ENCODE measurements at regions not wholly inside any gene's neighbourhood (a gene's known extent, or its start where the extent isn't known, plus 50 kb on each side); places are given as distances from the start of the nearest gene placed in this dataset.

DNA sequence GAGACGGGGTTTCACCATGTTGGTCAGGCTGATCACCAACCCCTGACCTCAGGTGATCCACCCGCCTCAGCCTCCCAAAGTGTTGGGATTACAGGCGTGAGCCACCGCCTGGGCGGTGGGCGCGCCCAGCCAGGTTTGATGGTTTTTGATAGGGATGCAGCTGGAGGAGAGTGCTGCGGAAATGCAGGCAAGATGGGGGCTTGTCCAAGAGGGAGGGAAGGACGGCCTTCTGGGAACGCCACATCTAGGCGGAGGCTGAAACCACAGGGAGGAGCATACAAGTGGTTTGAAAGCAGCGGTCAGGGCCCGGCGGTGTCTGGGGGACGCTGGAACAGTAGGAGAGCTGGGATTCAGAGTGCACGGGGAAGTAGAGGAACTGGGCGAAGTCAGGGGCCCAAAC lies 134.6 kb downstream of the VRK1 start:
- DNase-seq (ENCODE audit: low spot score), result no peak

DNA sequence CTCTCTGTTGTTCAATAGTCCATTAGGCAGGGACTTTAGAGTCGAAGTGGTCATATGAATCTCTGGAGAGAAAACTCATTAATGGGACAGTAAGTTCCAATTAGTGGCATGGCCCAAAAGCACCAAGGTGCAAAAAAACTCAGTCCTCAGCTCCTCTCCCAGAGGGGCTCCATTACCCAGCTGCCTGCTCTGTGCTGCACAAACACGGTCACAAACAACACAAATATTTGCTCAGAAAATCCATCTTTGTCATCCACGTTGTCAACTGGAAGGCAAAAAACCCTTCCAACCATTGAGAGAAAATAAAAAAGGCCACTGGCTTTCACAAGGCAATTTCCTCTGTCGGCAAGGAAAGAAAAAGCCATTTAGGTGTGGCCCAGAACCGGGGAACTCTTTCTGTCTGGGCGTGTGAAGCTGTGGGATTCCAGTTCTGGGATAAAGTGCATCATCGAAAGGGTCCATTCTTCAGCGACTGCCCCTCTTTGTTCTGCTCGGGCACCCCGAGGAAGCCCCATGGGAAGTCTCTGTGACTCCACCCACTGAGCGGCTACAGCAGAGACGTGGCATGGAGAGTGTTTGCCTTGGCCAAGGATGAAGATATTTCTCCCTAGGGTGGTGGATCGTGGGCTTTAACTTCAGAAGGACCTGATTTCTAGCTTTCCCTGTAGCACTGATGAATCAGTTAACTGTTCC lies 137.6 kb downstream of the VRK1 start:
- no peak for DNase-seq (ENCODE audit: low spot score)

DNA sequence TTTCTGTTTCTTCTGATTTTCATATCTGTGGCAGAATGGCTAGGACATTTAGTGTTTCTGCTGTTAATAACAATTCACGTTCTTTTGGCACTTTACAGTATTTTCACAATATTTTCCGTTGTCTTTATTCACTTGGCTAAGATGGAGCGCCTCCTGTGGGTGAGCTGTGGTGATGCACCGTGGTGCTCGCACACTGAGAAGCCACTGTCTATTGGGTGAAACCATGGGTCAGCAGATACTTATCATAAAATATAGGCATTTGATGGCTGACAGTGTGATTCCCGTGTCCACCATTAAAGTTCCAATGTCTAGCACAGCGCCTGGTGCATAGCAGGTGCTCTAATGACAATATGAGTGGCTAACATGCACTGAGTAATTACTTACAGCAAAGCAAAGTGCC lies 141.8 kb downstream of the VRK1 start:
- DNase-seq (ENCODE audit: low spot score), result peak; percentile 17

DNA sequence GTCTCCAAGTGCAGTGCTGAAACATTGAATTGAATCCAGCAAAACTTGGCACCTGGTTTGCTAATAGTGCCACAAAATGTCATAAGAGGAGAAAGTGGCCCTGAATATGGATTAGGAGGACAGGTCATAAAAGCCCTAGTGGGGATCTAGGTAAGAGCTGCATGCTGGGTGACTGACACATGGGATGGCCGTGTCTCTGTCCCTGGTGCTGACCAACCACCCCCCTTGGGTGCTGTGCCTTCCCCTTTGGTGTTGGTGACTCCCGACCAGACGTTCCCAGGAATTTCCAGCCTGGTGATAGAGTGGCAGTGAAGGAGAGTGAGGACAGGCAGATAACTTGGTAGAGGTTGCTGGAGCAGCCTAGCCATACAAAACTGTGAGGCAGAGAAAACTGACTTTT lies 142.8 kb downstream of the VRK1 start:
- DNase-seq (ENCODE audit: low spot score), result no peak

DNA sequence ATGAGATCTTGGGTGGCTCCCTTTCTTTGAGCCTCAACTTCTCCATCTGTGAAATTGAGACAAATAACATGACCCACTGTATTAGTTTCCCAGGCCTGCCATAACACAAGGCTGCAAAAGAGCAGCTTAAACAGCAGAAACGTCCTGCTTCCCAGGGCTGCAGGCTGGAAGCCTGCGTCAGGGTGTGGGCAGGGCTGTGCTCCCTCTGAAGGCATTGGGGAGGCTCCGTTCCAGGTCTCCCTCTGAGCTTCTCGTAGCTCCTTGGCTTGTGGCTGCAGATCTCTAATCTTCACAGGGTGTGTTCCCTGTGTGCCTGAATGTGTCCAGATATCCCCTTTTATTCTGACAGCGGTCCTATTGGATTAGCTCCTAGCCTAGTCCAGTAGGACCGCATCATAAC lies 147.1 kb downstream of the VRK1 start:
- no peak for DNase-seq (ENCODE audit: low spot score)

DNA sequence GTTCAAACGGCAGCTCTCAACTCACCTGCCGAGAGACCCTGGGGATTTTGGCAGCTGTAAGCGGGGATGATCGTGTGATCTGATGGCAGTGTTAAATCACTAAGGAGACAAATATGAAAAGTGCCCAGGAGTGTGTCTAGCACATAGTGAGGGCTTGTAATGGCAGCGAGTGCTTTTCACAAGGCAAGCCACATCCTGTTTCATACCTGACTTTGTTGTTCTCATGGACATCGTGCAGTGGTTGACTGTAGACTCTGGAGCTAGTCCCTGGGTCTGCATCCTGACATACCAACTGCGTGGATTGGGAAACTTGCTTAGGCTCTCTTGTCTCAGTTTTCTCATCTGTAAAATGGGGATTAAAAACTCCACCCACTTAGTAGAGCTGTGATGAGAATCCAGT lies 148.5 kb downstream of the VRK1 start:
- no peak for DNase-seq (ENCODE audit: low spot score)

DNA sequence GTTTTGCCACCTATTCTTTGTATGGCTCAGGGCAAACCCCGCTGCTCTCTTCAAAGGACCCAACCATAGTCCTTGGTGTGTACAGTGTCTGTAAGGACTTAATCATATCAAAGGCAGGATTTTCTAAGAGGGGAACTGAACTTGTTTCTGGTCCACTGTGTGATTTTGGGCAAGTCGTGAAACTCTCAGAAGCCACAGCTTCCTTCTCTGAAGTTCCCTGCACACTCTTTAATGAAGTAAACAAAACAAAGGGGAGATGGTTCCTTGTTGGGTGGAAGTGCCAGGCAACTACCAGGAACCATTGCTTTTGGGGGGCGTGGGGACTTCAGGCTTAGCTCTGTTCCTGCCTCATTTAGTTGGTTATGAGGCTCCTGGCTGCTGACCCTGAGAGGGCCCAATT lies 152.4 kb downstream of the VRK1 start:
- no peak for DNase-seq (ENCODE audit: low spot score)

DNA sequence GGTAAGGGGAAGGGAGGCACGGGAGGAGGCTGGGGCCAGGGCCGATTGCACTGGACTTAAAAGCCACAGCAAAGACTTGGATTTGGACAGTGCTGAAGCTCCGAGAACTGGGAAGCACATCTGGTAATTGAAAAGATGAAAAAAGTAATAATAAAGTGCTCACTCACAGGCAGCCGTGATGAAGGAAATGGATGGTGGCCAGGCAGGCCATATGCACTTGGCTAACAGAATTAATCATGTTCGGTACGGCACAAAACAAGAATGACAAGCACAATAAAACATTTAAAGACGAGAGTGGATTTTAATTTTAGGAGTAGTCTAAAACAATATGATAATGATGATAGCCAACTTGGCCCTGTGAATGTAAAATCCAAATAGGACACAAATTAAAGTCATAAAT lies 154.3 kb downstream of the VRK1 start:
- DNase-seq (ENCODE audit: low spot score), result no peak

DNA sequence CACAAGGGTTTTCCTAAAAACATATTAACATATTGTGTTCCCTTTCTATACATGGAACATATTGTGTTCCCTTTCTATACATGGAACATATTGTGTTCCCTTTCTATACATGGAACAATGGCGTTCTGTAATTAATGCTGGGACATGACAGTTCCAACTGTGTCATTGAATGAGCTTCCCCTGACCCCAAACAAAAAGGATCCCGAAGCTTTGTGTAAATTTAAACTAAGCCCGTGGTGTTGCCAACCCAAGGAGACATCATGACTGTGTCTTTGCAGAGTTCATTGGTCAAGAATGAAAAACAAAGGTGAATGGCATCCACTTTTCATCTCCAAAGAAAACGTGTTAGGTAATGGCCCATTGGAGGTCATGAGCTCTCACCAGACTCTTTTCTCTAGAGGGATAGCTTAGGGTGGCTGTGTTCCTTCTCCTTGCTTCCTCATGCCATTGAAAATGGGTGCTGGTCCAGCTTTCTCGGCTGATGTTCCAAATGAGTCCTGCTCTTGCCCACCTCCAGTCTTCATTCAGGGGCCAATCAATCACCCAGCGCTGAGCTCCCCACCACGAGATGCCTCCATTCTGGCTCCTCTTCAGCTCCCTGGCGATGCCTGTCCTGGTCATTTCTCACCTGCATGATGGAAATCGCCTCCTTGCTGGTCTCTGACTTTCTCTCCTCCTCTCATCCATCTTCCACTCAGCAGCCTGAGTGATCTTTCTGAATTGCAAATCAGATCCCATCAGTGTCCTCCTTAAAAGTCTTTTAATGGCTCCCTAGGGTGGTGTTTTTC lies 156.1 kb downstream of the VRK1 start:
- no peak for DNase-seq (ENCODE audit: low spot score)

DNA sequence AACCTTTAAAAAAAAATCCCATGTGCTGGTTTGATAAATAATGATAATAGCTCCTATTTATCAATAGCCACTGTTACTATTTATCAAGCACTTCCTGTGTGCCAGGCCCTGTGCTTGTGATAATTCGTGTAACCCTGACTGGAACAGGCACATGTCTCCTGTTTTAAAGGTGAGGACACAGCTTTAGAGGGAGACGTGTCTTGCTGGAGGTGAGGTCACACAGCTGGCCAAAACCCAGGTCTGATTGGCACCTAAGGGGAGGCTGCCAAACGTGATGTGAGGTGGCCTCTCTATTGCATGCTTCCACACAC lies 156.6 kb downstream of the VRK1 start:
- DNase-seq (ENCODE audit: low spot score), result no peak

DNA sequence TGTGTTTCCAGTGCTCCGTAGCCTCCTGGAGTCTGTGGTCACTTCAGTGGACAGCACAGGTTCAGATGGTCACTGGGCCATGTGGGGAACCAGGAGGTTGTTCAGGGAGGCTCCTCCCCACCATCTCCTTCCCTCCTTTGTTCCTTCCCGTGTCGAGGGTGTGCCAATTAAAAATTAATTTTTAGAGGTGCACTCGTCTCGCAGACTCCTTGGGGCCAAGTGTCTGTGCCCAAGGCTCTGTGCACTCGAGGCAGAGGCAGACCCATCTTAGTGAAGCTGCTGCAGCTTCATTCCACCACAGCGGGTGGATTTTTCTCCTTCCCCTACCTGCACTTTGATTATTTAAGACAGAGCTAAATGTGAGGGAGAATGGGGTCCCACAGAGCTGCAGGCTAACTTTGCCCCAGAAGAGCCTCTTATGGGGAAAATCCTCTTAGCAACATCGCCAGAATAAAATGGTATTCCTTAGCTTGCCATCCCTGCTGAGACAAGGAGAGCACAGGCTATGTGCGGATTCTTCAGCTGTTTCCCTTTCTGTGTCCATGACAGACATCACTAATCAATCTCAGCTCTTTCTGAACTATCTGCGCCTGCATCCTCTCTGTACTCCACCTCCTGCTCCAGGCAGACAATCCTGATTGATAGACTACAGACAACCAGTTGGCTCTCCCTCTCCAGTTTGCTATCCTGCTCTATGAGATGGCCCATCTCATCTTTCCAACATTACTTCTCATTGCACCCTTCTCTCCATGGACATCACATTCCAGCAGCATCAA lies 159.5 kb downstream of the VRK1 start:
- DNase-seq (ENCODE audit: low spot score), result no peak

DNA sequence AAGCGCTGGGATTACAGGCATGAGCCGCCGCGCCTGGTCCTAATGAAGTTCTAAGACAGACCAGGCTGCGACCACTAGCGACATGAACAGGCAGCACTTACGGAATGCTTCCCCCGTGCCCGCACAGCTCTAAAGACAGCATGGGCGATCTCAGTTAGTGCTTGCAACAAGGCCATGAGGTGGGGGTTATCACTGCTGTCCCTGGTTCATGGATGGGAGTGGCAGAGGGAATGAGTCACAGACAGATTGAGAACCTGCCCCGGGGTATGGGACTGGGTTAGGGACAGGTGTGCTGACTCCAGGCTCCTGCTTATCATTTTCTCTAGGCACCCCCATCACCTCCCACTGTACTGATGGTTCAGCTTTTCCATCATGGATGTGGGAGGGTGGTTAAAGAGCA lies 160.9 kb downstream of the VRK1 start:
- no peak for DNase-seq (ENCODE audit: low spot score)

DNA sequence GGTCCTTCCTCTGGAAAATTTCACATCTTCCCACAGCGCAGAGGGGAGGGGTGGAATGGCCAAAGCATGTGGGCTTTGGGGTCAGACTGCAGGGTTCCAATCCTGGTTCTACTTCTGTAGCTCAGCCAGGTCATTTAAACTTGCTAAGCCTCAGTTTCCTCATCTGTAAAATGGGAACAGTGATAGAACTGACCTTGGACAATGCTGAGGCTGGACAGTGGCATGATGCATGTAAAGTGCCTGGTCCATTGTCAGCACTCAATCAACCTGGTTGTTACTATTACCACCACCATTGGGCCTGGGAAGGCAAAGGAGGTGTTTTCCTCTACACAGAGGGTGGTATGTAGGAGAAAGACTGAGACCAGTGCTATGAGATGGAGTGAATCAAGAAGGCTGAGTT lies 162.8 kb downstream of the VRK1 start:
- no peak for DNase-seq (ENCODE audit: low spot score)

DNA sequence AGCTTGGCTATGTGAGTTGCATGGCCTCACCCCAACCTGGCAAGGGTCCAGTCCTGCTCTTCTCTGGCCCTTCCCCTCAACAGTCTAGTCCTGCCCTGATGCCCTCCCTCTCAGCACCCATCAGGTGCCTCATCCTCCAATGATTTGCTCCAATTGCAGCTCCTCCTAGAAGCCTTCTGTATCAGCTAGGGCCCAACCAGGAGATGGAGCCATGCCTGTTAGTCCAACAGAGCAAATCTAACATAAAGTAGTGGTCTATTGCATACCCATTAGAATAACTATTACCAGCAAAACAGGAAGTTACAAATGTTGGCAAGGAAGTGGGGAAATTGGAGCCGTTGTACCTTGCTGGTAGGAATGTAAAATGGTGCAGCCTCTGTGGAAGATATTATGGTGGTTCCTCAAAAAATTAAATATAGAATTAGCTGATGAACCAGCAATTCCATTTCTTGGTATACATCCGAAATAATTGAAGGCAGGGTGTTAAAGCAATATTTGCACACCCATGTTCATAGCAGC lies 163.5 kb downstream of the VRK1 start:
- DNase-seq (ENCODE audit: low spot score), result no peak

DNA sequence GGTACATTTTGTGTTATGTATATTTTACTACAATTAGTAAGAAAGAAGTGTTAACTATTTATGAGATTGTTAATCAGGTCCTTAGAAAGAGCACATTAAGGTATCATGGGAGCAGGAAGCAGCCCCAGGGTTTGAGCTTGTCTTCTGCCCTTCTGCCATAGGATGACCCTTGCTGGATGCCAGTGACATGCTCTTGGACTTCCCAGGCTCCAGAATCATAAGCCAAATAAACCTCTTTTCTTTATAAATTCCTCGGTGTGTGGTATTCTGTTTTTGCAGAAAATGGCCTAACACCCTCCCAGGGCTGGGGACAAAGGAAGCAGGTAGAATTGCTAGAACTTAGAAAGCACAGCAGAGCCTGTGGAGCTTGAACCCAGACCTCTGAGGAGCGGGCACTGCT lies 164.7 kb downstream of the VRK1 start:
- no peak for DNase-seq (ENCODE audit: low spot score)

DNA sequence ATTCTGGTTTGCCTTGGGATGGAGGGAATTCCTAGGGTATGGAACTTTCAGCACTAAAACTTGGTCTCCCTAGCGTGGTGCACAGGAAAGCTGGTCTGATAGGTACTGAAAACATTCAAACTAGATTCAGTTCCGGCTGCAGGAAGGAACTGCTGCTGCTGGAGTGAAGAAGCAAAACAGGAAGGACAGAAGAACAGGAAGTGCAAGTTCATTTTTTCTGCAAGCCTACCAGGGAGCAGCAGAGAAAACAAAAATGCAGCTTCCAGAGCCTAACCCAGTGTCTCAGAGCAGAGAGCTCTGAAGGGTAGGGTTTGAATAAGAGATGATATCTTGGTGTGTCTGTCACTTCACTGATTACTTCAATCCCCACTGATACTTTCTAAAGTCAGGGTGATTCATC lies 165.2 kb downstream of the VRK1 start:
- DNase-seq (ENCODE audit: low spot score), result peak; percentile 40

DNA sequence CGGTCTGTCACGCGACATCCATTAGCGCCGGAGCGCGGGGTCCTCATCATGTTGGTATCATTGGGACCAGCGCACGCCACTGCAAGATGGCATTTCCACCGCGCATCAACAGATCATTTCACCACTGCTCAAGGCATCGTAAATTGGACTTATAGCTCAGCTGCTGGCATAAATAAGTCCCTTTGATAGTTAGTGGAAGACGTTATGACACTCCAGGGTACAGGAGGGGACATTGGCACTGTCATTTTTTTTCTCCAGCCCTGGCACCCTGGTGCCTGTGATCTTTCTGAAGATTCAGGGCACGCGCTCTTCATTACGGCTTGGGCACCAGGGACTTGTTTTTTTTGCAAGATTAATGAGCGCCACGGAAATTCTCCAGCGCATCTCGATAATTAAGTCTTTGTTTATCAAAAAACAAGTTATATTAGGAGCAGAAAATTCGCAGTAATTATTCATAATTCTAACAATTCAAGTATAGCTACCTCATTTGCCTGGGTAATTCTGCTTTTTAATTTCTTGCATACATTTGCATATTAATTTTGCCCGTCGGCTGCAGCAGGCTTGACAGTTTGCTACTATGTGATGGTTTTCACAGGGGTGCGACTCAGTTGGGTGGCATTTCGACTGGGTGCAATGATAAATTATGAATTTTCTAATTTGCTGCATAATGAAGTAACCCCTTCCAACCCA lies 167.7 kb downstream of the VRK1 start:
- DNase-seq (ENCODE audit: low spot score), result no peak

DNA sequence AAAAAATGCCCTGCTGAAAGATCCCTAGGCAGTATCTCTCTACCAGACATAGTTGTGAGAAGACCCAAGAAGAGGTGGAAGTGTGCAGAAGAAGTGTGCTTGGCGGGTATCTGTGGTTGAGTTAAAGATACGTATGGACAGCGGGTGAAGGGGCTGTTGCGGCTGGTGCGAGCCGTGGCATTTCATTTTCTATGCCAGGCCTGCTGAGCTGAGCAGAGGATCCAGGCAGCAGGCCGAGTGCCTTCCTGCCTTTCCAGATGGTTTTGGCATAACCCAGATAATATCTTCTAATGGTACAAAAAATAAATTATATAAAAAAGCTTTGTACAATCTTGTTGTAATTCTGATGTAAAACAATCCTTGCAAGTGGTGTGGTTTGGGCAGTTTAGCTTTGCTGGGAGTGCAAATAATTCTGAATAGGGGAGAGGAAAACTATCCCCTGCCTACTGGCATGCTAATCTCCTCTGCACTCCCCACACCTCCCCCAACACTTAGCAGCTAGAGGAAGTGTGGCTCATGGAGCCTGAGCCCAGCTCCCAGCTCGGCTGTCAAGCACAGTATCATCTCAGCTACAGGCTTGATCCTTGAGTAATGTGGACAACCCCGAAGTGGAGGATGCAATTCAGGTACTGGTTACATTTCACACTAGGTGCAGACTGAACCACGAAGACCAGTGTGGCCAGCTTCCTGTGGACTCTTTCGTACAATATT lies 168.9 kb downstream of the VRK1 start:
- no peak for DNase-seq (ENCODE audit: low spot score)

DNA sequence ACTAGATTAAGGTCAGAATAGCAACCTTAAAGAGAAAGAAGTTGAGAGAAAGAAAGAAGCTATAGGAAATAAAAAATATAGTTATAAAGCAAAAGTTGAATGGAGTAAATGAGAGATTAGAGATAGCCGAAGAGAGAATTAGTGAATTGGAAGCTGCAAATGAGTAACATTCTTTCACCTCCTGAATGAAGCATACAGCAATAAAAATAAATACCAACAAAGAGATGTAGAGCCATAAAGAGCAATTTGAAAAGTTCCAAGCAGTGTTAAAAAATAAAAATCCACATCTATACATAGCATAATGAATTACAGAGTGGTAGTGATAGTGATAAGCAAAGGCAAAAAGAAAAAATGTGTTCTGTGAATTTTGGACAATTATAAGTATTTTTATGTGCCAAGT lies 177.9 kb downstream of the VRK1 start:
- no peak for DNase-seq (ENCODE audit: low spot score)

DNA sequence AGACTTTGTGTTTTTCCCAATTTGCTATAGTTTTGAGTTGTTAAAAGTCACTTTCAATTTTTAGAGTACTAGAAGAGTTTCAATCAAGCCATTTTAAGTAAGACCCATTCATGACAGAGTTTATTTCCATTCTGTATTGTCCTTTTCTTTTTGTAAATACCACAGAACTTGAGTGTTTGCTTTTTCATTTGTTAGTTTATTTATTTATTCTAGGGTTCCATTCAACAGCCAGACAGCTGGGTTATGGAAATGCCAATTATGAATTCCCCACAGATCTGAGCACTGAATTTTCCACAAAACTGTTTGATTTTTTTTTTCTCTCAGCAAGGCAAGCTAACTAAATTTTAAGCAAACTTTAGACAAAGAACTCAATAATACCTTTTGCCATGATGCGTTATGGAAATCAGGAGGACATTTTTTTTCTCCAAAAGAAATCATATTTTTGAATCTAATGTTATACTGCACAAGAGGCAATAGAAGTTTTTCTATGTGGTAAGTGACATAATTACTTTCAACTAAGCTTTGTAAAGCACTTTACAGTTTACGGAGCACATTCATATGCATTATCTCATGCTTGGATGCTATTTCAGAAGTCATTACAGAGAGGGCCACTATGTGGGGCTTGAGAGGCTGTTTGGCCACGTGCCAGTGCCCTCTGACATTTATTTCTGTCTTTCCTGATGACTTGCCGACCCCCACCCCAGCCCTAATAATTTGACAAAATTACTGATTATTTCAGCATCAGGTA lies 181.5 kb downstream of the VRK1 start:
- DNase-seq (ENCODE audit: low spot score), result no peak

DNA sequence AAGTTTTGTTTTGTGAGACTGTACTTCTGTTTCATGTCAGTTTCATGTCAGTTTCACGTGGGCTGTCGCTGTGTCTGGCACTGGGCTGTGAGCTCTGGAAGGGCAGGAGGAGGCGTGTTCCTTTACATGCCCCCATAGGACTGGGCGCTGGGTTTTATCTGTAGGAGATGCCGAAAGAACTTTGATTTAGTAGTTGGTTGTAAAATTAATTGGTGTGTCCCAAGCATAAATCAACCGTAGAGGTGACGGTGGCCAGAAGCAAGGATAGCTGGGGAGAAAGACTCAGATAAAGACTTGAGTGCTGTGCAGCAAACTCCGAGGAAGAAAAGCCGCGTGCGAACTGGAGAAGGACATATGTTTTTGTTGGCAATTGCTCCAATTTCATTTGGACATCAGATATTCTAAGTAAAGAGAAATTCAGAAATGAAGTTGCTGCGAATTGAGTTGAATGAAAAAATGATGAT lies 182.5 kb downstream of the VRK1 start:
- DNase-seq (ENCODE audit: low spot score), result no peak
